OCI-LY3 (cell line): ENCODE measurements at regions not wholly inside any gene's neighbourhood (a gene's known extent, or its start where the extent isn't known, plus 50 kb on each side); places are given as distances from the start of the nearest gene placed in this dataset.

Experiments
- CTCF ChIP-seq: fragments of 200-600, 300-600 bp; sonication (generic); IDR thresholded peaks from 2 replicates; pipeline ENCODE4 v1.5.1; 2014; ENCODE audit warnings: antibody characterized with exemption, low read length, low read depth
- EZH2phosphoT487 ChIP-seq: fragments of 200-600 bp; shearing (Covaris generic); IDR thresholded peaks from 2 replicates; pipeline ENCODE4 v1.6.1; 2018; ENCODE audit warnings: antibody characterized with exemption, mixed run types, low read depth

GRCh38 chr1:79549201-79549600 is 542.7 kb upstream of the ADGRL4 start:
- TF ChIP-seq CTCF (no peak), EZH2phosphoT487 (no peak)
